ENCODE measurements at regions not wholly inside any gene's neighbourhood (a gene's known extent, or its start where the extent isn't known, plus 50 kb on each side); places are given as distances from the start of the nearest gene placed in this dataset.

GRCh38 chr2:217705461-217705860 is 297.3 kb downstream of the TNS1 start (continued):
- TF ChIP-seq GATA2 (CRISPR knock-in tag; IDR thresholded peaks at IDR 0.05) (no peak), CHD2 (IDR thresholded peaks at IDR 0.05; ENCODE audit: low read length, partially characterized antibody) (no peak), FOSL2 (IDR thresholded peaks at IDR 0.05; ENCODE audit: borderline replicate concordance, low read depth) (no peak)

- H2AFZ ChIP-seq (ENCODE audit: low read depth): no peak overlapping the region
- H3K9ac ChIP-seq: no peak overlapping the region
- CTCF ChIA-PET: interaction anchor here (6.2 kb wide), 1 partner anchor 10 kb away, joined by 40 read pairs; no protein-coding TSS in a partner anchor
- WGBS (ENCODE audit: low lambda C conversion rate): 66% methylated on average over 5 of the region's 5 CpGs
- peaks cover 3 to 8% of the 10 kb centered on the region in 2 experiments; a peak in 1 of 4 replicates for H3K4me1 ChIP-seq (ENCODE audit: control insufficient read depth in 1 of 2, insufficient read depth in 2 of 2, low read depth in 1 of 2, low read length in 1 of 2)
- H3K27ac ChIP-seq (ENCODE audit: low read depth in 2 of 2, low read length in 1 of 2): no peak overlapping the region
- DNase-seq: no peak
- no peaks in the 10 kb centered on the region for H3K36me3 ChIP-seq (replicated peaks in 1 of 2; ENCODE audit: control insufficient read depth in 1 of 2, insufficient read depth in 2 of 2, low read length in 1 of 2)
- no peak for TF ChIP-seq JUND (IDR thresholded peaks at IDR 0.05)
- TF ChIP-seq TCF12 (IDR thresholded peaks at IDR 0.05): no peak
- TF ChIP-seq CTCF (IDR thresholded peaks at IDR 0.05): no peak
- TF ChIP-seq MEF2A (IDR thresholded peaks at IDR 0.05; ENCODE audit: borderline replicate concordance, low read depth): no peak
- no peak for TF ChIP-seq USF1 (IDR thresholded peaks at IDR 0.05; ENCODE audit: borderline replicate concordance, low read depth)
- no peak for TF ChIP-seq USF2 (IDR thresholded peaks at IDR 0.05; ENCODE audit: borderline replicate concordance, low read depth, low read length)
- no peak for TF ChIP-seq GATA2 (CRISPR knock-in tag; IDR thresholded peaks at IDR 0.05)
- H4K20me1 ChIP-seq (ENCODE audit: insufficient read depth): no peaks in the 10 kb centered on the region
- H3K9me3 ChIP-seq: no peaks in the 10 kb centered on the region
- no peaks in the 10 kb centered on the region for H3F3A ChIP-seq (replicated peaks; ENCODE audit: insufficient read depth)
- no peak overlapping the region for H3K4me2 ChIP-seq
- H3K79me2 ChIP-seq (ENCODE audit: insufficient read depth): no peaks in the 10 kb centered on the region
- no peaks in the 10 kb centered on the region for H3K27me3 ChIP-seq (ENCODE audit: insufficient read depth)
- no peaks in the 10 kb centered on the region for H3K9me2 ChIP-seq
- POLR2A ChIA-PET: no interaction called here
- H3K4me3 ChIP-seq (ENCODE audit: low read depth in 2 of 2, low read length in 1 of 2): no peak overlapping the region
Observed at GRCh38 chr2:217703999-217704398, 298.8 kb downstream of the TNS1 start.

GRCh38 chr2:217703102-217703501 is 299.7 kb downstream of the TNS1 start:
- H3K4me3 ChIP-seq (ENCODE audit: low read depth in 2 of 2, low read length in 1 of 2): no peak overlapping the region
- TF ChIP-seq POLR2AphosphoS5 (IDR thresholded peaks at IDR 0.05; ENCODE audit: low read depth, low read length) (no peak), TEAD4 (IDR thresholded peaks at IDR 0.05; ENCODE audit: borderline replicate concordance, insufficient read depth) (no peak), ELF1 (IDR thresholded peaks at IDR 0.05) (no peak), FOXJ3 (CRISPR knock-in tag; IDR thresholded peaks at IDR 0.05) (no peak), USF2 (IDR thresholded peaks at IDR 0.05; ENCODE audit: borderline replicate concordance, low read depth, low read length) (no peak)
- 91% methylated on average over 4 of the region's 5 CpGs for WGBS (ENCODE audit: low lambda C conversion rate)
- H3K27ac ChIP-seq (ENCODE audit: low read depth in 2 of 2, low read length in 1 of 2): no peak overlapping the region
- H3K9me2 ChIP-seq: no peaks in the 10 kb centered on the region
- H3K4me2 ChIP-seq: no peak overlapping the region
- DNase-seq: no peak
- H3F3A ChIP-seq (replicated peaks; ENCODE audit: insufficient read depth): no peaks in the 10 kb centered on the region
- H4K20me1 ChIP-seq (ENCODE audit: insufficient read depth): no peaks in the 10 kb centered on the region
- no peak overlapping the region for H2AFZ ChIP-seq (ENCODE audit: low read depth)
- no peak overlapping the region for H3K9ac ChIP-seq
- ChIA-PET CTCF (interaction anchor here (6.2 kb wide), 1 partner anchor 11 kb away, joined by 40 read pairs; no protein-coding TSS in a partner anchor), POLR2A (no interaction called here)
- peaks cover 3 to 8% of the 10 kb centered on the region in 2 experiments; a peak in 1 of 4 replicates for H3K4me1 ChIP-seq (ENCODE audit: control insufficient read depth in 1 of 2, insufficient read depth in 2 of 2, low read depth in 1 of 2, low read length in 1 of 2)
- no peaks in the 10 kb centered on the region for H3K27me3 ChIP-seq (ENCODE audit: insufficient read depth)
- no peaks in the 10 kb centered on the region for H3K36me3 ChIP-seq (replicated peaks in 1 of 2; ENCODE audit: control insufficient read depth in 1 of 2, insufficient read depth in 2 of 2, low read length in 1 of 2)
- H3K9me3 ChIP-seq: no peaks in the 10 kb centered on the region
- H3K79me2 ChIP-seq (ENCODE audit: insufficient read depth): no peaks in the 10 kb centered on the region
